HG03565 (cell line): ENCODE measurements at regions not wholly inside any gene's neighbourhood (a gene's known extent, or its start where the extent isn't known, plus 50 kb on each side); places are given as distances from the start of the nearest gene placed in this dataset.
A peak's percentile ranks its signal among the peaks of the same experiment; 100 is the strongest.
"Not testable (repeated sequence)": the region's sequence is repeated elsewhere in the genome, so short reads cannot be mapped to it uniquely, and the experiment has no call there.

Experiments used
- ATAC-seq: cut with Tn5 transposase; IDR thresholded peaks from one replicate; pipeline ENCODE4 v1.9.1; 2021; ENCODE audit warnings: mild to moderate bottlenecking, moderate library complexity; ENCODE audit not compliant: unreplicated experiment

DNA sequence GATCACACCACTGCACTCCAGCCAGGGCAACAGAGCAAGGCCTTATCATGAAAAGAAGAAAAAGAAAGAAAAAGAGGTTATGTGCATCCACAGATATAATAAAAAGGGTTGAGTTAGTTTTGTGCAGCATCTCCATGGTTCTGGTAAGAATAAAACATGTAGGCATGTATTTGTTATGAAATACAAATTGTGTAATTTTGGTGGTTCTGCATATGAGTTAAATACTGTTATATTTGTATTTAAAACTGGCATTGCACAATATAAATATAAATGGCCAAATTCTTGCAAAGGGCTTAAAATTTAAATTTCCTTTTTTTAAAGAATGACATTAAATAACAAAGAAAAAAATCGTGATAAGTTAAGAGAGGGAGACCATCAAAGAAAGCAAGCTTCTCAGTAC is 159.1 kb upstream of the PREP start:
- ATAC-seq: no peak

DNA sequence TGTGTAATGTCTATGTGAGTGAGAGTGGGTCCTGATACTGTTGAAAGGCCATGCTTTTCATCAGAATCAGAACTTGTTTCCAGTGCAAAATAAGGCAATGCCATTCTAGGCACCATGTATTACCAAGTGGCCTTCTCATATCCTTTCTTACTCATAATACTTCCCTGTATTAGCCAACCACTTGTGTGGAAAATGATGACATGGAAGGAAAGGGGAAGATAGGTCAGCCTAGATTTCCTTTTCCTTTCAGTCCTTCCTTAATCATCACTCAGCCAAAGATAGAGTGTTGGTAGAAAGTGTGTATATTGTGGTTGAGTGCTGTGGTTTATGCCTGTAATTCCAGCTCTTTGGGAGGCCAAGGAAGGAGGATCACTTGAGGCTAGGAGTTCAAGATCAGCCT is 158.6 kb upstream of the PREP start:
- ATAC-seq: no peak

- ATAC-seq: peak; percentile 88
Measured at GRCh38 chr6:105560611-105561066, 157.8 kb upstream of the PREP start.

- no peak for ATAC-seq
Measured at GRCh38 chr6:105557291-105557690, 154.4 kb upstream of the PREP start.

- no peak for ATAC-seq
Measured at GRCh38 chr6:105553171-105553570, 150.3 kb upstream of the PREP start.

DNA sequence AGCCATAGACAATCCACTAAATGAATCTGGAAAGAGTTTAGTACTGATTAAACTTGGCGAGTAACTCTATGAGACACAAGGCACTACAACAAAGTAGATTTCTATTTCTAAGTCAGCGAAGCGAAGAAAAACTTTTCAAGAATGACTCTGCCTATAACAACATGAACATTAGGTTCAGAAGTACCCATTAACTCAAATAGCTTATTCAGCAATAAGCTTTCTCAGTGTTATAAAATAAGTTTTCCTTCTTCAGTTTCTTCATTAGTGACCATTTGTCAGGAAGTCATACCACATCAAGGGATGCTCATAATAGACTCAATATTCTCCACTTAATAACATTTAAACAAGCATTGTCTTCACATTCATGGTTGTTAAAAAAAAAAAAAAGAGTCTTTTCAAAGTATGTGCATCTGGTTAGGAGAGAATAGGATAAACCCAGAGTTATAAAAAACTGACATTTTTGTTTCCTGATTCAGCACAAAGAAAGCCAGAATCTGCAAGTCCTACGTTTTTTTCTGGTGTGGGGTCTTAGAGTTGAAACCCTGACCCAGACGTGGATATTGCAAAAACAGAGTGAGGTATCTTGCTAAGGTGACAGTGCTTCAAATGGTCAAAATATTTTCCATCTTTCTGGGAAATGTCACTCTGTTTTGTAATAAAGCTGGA is 148.2 kb upstream of the PREP start:
- no peak for ATAC-seq

- no peak for ATAC-seq
Measured at GRCh38 chr6:105546754-105547153, 143.9 kb upstream of the PREP start.

- ATAC-seq: no peak
Measured at GRCh38 chr6:105545947-105546731, 143.3 kb upstream of the PREP start.

- no peak for ATAC-seq
Measured at GRCh38 chr6:105545228-105545920, 142.5 kb upstream of the PREP start.

GRCh38 chr6:105539911-105540310 is 137.0 kb upstream of the PREP start:
- ATAC-seq: no peak

DNA sequence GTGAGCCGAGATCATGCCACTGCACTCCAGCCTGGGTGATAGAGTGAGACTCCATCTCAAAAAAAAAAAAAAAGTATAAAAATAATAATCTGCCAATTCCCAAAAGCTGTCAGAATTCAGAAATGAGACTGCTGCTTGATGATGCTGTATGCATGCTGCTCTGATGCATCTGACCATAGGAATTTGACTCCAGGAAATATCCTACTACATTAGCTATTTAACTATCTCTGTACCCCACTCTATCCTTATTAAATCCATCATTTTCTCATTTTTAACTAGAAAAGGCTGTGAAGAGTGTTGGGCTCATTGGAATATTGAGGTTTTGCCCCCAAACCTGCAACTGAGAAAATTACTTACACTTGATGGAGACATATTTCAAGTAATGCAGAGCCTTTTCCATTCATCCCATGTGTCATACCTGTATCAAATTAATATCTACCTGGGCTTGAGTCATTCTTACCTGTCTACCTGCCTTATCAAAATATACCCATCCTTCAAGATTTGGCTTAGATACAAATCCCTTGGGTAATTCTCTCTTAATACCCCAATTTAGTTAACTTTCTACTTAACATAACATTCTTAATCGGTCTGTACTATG is 135.2 kb upstream of the PREP start:
- ATAC-seq: no peak

DNA sequence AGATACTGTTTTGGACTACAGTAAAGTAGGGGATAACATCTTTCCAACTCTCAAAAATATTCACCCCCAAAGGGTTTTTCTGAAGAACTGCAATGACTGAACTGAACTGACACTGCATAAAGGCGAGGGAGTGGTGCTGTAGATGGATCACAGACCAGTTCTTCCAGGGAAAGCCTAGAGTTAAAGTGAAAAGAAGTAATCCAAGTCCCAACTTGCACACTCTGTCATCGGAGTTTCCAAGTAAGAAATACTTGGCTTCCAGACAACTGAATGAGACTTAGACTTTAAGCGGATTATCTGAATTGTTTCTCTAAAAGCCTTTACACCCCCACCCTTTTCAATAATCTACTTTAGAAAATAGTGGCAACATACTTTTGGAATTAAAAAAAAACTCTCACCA is 134.1 kb upstream of the PREP start:
- no peak for ATAC-seq

GRCh38 chr6:105533301-105533700 is 130.4 kb upstream of the PREP start:
- ATAC-seq: no peak

DNA sequence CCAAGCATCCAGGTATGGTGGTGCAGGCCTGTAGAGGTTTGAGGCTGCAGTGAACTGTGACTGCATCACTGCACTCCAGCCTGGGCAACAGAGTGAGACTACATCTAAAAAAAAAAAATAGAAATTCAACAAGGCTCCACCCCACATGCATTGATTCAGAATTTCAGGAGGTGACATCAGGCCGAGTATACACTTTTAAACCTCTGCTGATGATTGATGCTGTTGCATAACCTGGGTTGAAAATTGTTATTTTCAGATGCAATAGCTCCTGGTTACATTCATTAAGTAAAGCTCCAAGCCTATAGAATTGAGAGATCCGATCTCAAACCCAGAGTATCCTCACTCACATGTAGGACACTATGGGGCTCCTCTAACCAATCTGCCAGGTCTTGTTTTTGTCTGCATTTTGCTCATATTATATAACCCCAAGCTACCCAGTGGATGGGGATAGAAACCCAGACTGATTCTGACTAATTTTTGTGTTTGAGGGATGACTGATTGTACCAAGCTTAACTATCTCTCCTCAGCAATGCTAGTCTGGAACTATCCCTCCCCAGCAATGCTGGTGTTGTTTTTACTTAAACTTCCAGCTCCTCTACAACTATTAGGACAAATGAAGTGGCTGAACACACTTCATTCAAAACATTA is 123.5 kb upstream of the PREP start:
- no peak for ATAC-seq

DNA sequence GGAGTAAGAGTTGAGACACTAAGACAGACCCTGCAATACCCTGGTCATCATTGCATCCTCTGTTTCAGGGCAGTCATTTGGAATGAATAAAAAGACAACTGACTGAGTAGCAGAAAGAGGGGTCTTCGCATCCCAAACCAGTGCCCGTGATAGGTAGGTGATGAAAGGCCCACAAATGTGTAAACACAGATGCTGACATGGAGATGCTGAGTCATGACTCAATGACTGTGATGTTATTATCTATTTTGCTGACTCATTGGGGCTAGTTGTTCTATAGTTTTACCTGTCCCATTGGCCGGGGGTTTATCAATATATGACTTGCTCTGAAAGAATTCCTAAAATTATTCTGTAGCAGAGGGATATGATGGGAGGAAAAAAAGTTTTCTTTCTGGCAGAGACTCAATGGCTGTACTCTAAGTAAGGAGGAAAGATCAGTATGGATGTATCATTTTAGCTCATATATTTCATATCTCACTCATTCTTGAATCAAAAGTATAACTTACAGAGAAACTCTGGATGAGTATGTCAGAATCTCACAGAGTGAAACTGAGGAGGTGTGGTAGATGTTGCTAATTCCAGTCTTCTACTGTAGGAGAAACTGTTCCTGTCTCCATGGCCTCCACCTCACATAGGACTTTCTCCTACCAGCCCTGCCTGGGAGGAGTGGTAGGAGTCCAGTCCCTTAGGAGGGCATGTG is 119.9 kb upstream of the PREP start:
- ATAC-seq: no peak

GRCh38 chr6:105519954-105520353 is 117.1 kb upstream of the PREP start:
- no peak for ATAC-seq

- ATAC-seq: not testable (repeated sequence)
Measured at GRCh38 chr6:105518993-105519392, 116.1 kb upstream of the PREP start.

GRCh38 chr6:105515054-105515453 is 112.2 kb upstream of the PREP start:
- ATAC-seq: no peak

DNA sequence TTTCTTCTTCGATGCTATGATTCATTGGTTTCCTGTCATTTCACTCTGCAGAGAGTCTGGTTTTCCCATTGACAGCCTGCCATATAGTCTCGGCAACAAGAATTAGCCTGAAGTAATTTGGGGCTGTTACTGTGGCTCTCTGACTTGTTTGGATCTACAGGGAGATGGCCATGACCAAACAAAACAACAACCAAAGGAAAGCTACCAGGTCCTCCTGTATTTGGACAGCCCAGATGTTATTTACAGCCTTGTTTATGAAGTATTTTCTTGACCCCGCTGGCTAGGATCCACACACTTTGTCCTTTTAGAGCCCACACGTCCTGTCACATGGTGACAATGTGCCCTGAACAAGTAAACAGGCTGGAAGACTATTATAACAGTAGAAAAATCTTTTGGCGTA is 111.4 kb upstream of the PREP start:
- no peak for ATAC-seq

GRCh38 chr6:105511639-105512038 is 108.8 kb upstream of the PREP start:
- ATAC-seq: no peak
